B cell (primary cell): ENCODE measurements at regions not wholly inside any gene's neighbourhood (a gene's known extent, or its start where the extent isn't known, plus 50 kb on each side); places are given as distances from the start of the nearest gene placed in this dataset.
"Not testable (repeated sequence)": the region's sequence is repeated elsewhere in the genome, so short reads cannot be mapped to it uniquely, and the experiment has no call there.

Source experiments
- ATAC-seq: fragments of 200-7000 bp; cut with Tn5 transposase; one replicate; pipeline ENCODE4 v1.10.0; 2021; ENCODE audit warnings: low read depth, mild to moderate bottlenecking, moderate number of reproducible peaks, moderate library complexity
- CTCF ChIA-PET: fragments of 350-600 bp; sonication (Branson Sonifier 250); formaldehyde crosslinking; loops from one replicate; lab custom pipeline; 2021; ENCODE audit warnings: antibody characterized with exemption, inconsistent platforms; lab: Charles Lee
- POLR2A ChIA-PET: fragments of 350-600 bp; sonication (Branson Sonifier 250); formaldehyde crosslinking; loops from one replicate; lab custom pipeline; 2021; ENCODE audit warnings: antibody characterized with exemption; lab: Charles Lee
- DNase-seq: peaks from one replicate; pipeline ENCODE4 v3.0.0; 2013
- H2AFZ ChIP-seq: 2 replicates; pipeline ENCODE4 v1.6.1; 2012; ENCODE audit warnings: mild to moderate bottlenecking, low read depth, low read length; ENCODE audit not compliant: insufficient read depth, poor library complexity, severe bottlenecking
- H3K27ac ChIP-seq, 2 donors: 1 replicate in 1 of 2; 2 replicates in 1 of 2; pipeline ENCODE4 v1.5.1; 2012 to 2013; ENCODE audit warnings: low read length in 2 of 2, mild to moderate bottlenecking in 2 of 2, moderate library complexity in 1 of 2
- H3K27me3 ChIP-seq, 4 experiments: fragments of 200-600 bp in 1 of 4; sonication (generic) in 1 of 4; replicated peaks in 1 of 4; 1 replicate in 2 of 4; 2 replicates in 2 of 4; pipeline versions ENCODE4 v1.6.1 to v1.7.0; 2013 to 2016; ENCODE audit warnings: low read length in 3 of 4, mild to moderate bottlenecking in 2 of 4, mixed read lengths in 1 of 4, moderate library complexity in 1 of 4; ENCODE audit not compliant: insufficient read depth in 4 of 4, control insufficient read depth in 3 of 4; ENCODE audit errors: control extremely low read depth in 1 of 4
- H3K36me3 ChIP-seq, 2 experiments: replicated peaks in 1 of 2; 1 replicate in 1 of 2; 2 replicates in 1 of 2; pipeline versions ENCODE4 v1.6.1 to v1.7.1; 2013; ENCODE audit warnings: low read length in 1 of 2; ENCODE audit not compliant: insufficient read depth in 2 of 2, control insufficient read depth in 1 of 2; ENCODE audit errors: control extremely low read depth in 1 of 2, extremely low read depth in 1 of 2
- H3K4me1 ChIP-seq, 2 donors: fragments of 200-600 bp in 1 of 2; sonication (generic) in 1 of 2; 1 replicate in 1 of 2; 2 replicates in 1 of 2; pipeline versions ENCODE4 v1.5.1 to v1.6.1; 2013 to 2017; ENCODE audit warnings: low read length in 2 of 2; ENCODE audit not compliant: control insufficient read depth in 2 of 2, insufficient read depth in 2 of 2
- H3K4me2 ChIP-seq: replicated peaks from 2 replicates; pipeline ENCODE3; 2012; ENCODE audit warnings: mild to moderate bottlenecking, low read depth, low read length; ENCODE audit not compliant: poor library complexity, severe bottlenecking
- H3K4me3 ChIP-seq, 5 experiments: fragments of 200-600 bp in 1 of 5; sonication (generic) in 1 of 5; 1 replicate in 3 of 5; 2 replicates in 2 of 5; pipeline versions ENCODE4 v1.5.1 to v1.7.0; 2011 to 2016; ENCODE audit warnings: low read length in 4 of 5, mild to moderate bottlenecking in 4 of 5, low read depth in 2 of 5, control low read depth in 1 of 5, moderate library complexity in 1 of 5; ENCODE audit not compliant: insufficient read depth in 1 of 5; ENCODE audit errors: control extremely low read depth in 1 of 5, extremely low read depth in 1 of 5
- H3K79me2 ChIP-seq: fragments of 200-600 bp; sonication (generic); one replicate; pipeline ENCODE4 v1.6.0; 2016; ENCODE audit warnings: low read length; ENCODE audit not compliant: control insufficient read depth, insufficient read depth
- H3K9ac ChIP-seq: fragments of 200-600 bp; sonication (generic); 2 replicates; pipeline ENCODE4 v1.6.1; 2017; ENCODE audit warnings: mild to moderate bottlenecking, low read length, moderate library complexity
- H3K9me3 ChIP-seq, 3 donors: one replicate each; pipeline versions ENCODE4 v1.6.1 to v1.7.1; 2013; ENCODE audit warnings: low read length in 2 of 3; ENCODE audit not compliant: control insufficient read depth in 2 of 3, insufficient read depth in 1 of 3; ENCODE audit errors: control extremely low read depth in 1 of 3
- H4K20me1 ChIP-seq: 2 replicates; pipeline ENCODE4 v1.6.0; 2012; ENCODE audit warnings: mild to moderate bottlenecking, low read length; ENCODE audit not compliant: insufficient read depth, control insufficient read depth, poor library complexity, severe bottlenecking
- H3K27ac Mint-ChIP-seq: one replicate; pipeline ENCODE4 v1.8.0; 2021; ENCODE audit warnings: mixed read lengths
- H3K27me3 Mint-ChIP-seq: one replicate; pipeline ENCODE4 v1.8.0; 2021; ENCODE audit warnings: mixed read lengths
- H3K4me1 Mint-ChIP-seq: one replicate; pipeline ENCODE4 v1.8.0; 2021; ENCODE audit warnings: mixed read lengths
- H3K4me3 Mint-ChIP-seq: one replicate; pipeline ENCODE4 v1.8.0; 2021; ENCODE audit warnings: mixed read lengths
- H3K9me3 Mint-ChIP-seq: one replicate; pipeline ENCODE4 v1.8.0; 2022; ENCODE audit warnings: mixed read lengths; ENCODE audit not compliant: insufficient read depth
- EZH2 ChIP-seq: IDR thresholded peaks from 2 replicates; pipeline ENCODE4 v1.6.1; 2012; ENCODE audit warnings: borderline replicate concordance, low read depth, mild to moderate bottlenecking, moderate library complexity, low read length; ENCODE audit not compliant: insufficient read depth, poor library complexity, severe bottlenecking
- WGBS: methylation state at CpG from one replicate; pipeline ENCODE4 v1.1.5; 2013; ENCODE audit warnings: missing lambda C conversion rate; ENCODE audit not compliant: insufficient coverage; 5-methylcytosine and 5-hydroxymethylcytosine counted together
- intact Hi-C: fragments of 100-400 bp; cut with micrococcal nuclease; formaldehyde crosslinking; loops from one replicate; pipeline ENCODE4 v1.10.0; 2022
- TF ChIP-seq, protein P1 (sequence below): fragments of 200-600 bp; IDR thresholded peaks from one replicate; pipeline ENCODE4 v1.8.0; 2022; ENCODE audit warnings: antibody characterized with exemption, mild to moderate bottlenecking

DNA sequence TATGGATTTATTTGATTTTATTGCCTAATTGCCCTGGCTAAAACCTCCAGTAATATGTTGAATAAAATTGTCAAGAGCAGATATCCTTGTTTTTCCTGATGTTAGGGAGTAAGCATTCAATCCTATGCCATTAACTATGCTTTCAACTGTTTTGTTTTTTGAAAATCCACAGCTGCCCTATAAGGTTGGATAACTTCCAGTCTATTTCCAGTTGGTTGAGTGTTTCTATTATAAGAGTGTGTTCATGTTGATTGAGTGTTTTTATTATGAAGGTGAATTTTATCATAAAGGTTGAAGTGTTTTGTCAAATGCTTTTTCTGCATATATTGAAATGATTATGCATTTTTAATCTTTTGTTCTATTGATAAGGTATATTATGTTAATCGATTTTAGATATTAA is 149.9 kb upstream of the SCN7A start:
- Histone ChIP-seq H4K20me1 (no peaks in the 10 kb centered on the region), H3K27me3 (no peaks in the 10 kb centered on the region), H3K4me3 (no peak overlapping the region), H3K36me3 (no peaks in the 10 kb centered on the region), H3K79me2 (no peaks in the 10 kb centered on the region), H3K4me1 (no peaks in the 10 kb centered on the region), H3K9ac (no peak overlapping the region), H3K27ac (no peak overlapping the region), H3K4me2 (no peak overlapping the region), H3K9me3 (no peaks in the 10 kb centered on the region), H2AFZ (no peak overlapping the region)
- ATAC-seq = no peak
- ChIA-PET POLR2A (no interaction called here), CTCF (no interaction called here)
- intact Hi-C loops = no loop called here
- no peak for TF ChIP-seq EZH2
- TF ChIP-seq, protein P1, sequence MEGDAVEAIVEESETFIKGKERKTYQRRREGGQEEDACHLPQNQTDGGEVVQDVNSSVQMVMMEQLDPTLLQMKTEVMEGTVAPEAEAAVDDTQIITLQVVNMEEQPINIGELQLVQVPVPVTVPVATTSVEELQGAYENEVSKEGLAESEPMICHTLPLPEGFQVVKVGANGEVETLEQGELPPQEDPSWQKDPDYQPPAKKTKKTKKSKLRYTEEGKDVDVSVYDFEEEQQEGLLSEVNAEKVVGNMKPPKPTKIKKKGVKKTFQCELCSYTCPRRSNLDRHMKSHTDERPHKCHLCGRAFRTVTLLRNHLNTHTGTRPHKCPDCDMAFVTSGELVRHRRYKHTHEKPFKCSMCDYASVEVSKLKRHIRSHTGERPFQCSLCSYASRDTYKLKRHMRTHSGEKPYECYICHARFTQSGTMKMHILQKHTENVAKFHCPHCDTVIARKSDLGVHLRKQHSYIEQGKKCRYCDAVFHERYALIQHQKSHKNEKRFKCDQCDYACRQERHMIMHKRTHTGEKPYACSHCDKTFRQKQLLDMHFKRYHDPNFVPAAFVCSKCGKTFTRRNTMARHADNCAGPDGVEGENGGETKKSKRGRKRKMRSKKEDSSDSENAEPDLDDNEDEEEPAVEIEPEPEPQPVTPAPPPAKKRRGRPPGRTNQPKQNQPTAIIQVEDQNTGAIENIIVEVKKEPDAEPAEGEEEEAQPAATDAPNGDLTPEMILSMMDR = no peak
- Mint-ChIP-seq H3K4me1 (no peaks in the 10 kb centered on the region), H3K27ac (no peak overlapping the region), H3K27me3 (no peaks in the 10 kb centered on the region), H3K4me3 (no peak overlapping the region), H3K9me3 (no peaks in the 10 kb centered on the region)
- DNase-seq = no peak
- WGBS = no CpG with 5 or more reads among the region's 1 CpG

DNA sequence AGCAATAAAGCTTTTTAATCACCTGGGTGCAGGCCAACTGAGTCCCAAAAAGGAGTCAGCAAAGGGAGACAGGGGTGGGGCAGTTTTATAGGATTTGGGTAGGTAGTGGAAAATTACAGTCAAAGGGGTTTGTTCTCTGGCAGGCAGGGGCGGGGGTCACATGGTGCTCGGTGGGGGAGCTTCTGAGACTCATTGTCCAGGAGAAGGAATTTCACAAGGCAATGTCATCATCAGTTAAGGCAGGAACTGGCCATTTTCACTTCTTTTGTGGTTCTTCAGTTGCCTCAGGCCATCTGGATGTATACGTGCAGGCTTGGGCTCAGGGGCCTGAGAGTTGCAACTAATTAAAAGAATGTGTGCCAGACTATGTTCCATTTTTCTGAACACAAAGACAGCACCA is 147.5 kb upstream of the SCN7A start:
- H4K20me1 ChIP-seq, CTCF ChIA-PET, ATAC-seq, H3K36me3 ChIP-seq, intact Hi-C loops, H2AFZ ChIP-seq, H3K9me3 ChIP-seq, H3K79me2 ChIP-seq, POLR2A ChIA-PET, H3K4me2 ChIP-seq, H3K9ac ChIP-seq, H3K4me3 ChIP-seq, H3K4me3 Mint-ChIP-seq, H3K4me1 ChIP-seq, H3K27ac ChIP-seq, H3K27ac Mint-ChIP-seq, DNase-seq, H3K4me1 Mint-ChIP-seq, H3K27me3 ChIP-seq, H3K9me3 Mint-ChIP-seq, H3K27me3 Mint-ChIP-seq: not testable (repeated sequence)
- WGBS = no CpG with 5 or more reads among the region's 3 CpGs
